Gastroesophageal sphincter (tissue), 3 donors: ENCODE measurements at regions not wholly inside any gene's neighbourhood (a gene's known extent, or its start where the extent isn't known, plus 50 kb on each side); places are given as distances from the start of the nearest gene placed in this dataset.

Source experiments
- EP300 ChIP-seq: sonication (generic); formaldehyde crosslinking; IDR thresholded peaks from one replicate; pipeline ENCODE4 v1.6.1; 2017; ENCODE audit warnings: antibody characterized with exemption, mild to moderate bottlenecking
- POLR2A ChIP-seq, 2 donors: fragments of 450-650 bp; IDR thresholded peaks; one replicate each; pipeline ENCODE4 v1.6.1; 2017; ENCODE audit warnings: antibody characterized with exemption in 2 of 2, mild to moderate bottlenecking in 2 of 2, moderate library complexity in 1 of 2
- TF ChIP-seq, protein P1 (sequence below), 4 experiments: fragments of 200-600 bp in 2 of 4; fragments of 450-650 bp in 2 of 4; sonication (generic) in 1 of 4; IDR thresholded peaks; one replicate each; pipeline ENCODE4 v1.5.1; 2017 to 2019; ENCODE audit warnings: antibody characterized with exemption in 4 of 4, mild to moderate bottlenecking in 2 of 4, moderate library complexity in 2 of 4

DNA sequence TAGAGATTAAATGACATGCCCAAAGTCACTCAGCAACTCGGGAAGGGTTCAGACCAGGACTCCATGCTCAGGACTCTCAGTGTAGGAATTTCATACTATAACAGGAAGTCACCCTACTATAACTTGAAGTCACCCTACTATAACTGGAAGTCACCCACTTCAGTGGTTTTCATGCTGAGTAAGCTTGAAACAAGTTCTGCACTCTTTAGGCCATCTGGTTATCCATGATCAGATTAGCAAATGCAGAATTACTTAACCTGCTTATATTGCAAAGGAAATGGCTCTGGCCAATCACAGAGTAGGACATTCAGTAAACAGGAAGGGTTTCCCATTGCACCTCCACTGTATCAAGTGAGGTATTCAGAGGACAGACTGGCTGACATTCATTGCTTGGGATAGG lies 1240.4 kb downstream of the GATA3 start:
- no peak for TF ChIP-seq POLR2A (IDR thresholded peaks at IDR 0.05)
- TF ChIP-seq, protein P1, sequence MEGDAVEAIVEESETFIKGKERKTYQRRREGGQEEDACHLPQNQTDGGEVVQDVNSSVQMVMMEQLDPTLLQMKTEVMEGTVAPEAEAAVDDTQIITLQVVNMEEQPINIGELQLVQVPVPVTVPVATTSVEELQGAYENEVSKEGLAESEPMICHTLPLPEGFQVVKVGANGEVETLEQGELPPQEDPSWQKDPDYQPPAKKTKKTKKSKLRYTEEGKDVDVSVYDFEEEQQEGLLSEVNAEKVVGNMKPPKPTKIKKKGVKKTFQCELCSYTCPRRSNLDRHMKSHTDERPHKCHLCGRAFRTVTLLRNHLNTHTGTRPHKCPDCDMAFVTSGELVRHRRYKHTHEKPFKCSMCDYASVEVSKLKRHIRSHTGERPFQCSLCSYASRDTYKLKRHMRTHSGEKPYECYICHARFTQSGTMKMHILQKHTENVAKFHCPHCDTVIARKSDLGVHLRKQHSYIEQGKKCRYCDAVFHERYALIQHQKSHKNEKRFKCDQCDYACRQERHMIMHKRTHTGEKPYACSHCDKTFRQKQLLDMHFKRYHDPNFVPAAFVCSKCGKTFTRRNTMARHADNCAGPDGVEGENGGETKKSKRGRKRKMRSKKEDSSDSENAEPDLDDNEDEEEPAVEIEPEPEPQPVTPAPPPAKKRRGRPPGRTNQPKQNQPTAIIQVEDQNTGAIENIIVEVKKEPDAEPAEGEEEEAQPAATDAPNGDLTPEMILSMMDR (IDR thresholded peaks at IDR 0.05) = no peak
- TF ChIP-seq EP300 = no peak
